ENCODE measurements at regions not wholly inside any gene's neighbourhood (a gene's known extent, or its start where the extent isn't known, plus 50 kb on each side); places are given as distances from the start of the nearest gene placed in this dataset.

- DNase-seq, result peak; percentile 92
Measured at GRCh38 chr15:70504299-70504951, 258.9 kb downstream of the UACA start.

- DNase-seq, result no peak
Measured at GRCh38 chr15:70503798-70504298, 259.5 kb downstream of the UACA start.

- DNase-seq, result no peak
Measured at GRCh38 chr15:70503073-70503745, 260.1 kb downstream of the UACA start.

GRCh38 chr15:70502529-70502928 is 260.8 kb downstream of the UACA start:
- no peak for DNase-seq

GRCh38 chr15:70501849-70502248 is 261.5 kb downstream of the UACA start:
- DNase-seq, result no peak

GRCh38 chr15:70501121-70501727 is 262.1 kb downstream of the UACA start:
- no peak for DNase-seq

- DNase-seq, result no peak
Measured at GRCh38 chr15:70499791-70500190, 263.6 kb downstream of the UACA start.

GRCh38 chr15:70498096-70498626 is 265.2 kb downstream of the UACA start:
- DNase-seq, result no peak

- no peak for DNase-seq
Measured at GRCh38 chr15:70497661-70498060, 265.7 kb downstream of the UACA start.

- DNase-seq, result no peak
Measured at GRCh38 chr15:70495991-70496599, 267.3 kb downstream of the UACA start.

- DNase-seq, result peak; percentile 91
Measured at GRCh38 chr15:70494852-70495571, 268.3 kb downstream of the UACA start.

GRCh38 chr15:70494517-70494851 is 268.9 kb downstream of the UACA start:
- no peak for DNase-seq

GRCh38 chr15:70493787-70494516 is 269.4 kb downstream of the UACA start:
- no peak for DNase-seq

- DNase-seq, result no peak
Measured at GRCh38 chr15:70493376-70493775, 270.0 kb downstream of the UACA start.

GRCh38 chr15:70492240-70493177 is 270.8 kb downstream of the UACA start:
- peak; percentile 95 for DNase-seq

GRCh38 chr15:70491641-70492040 is 271.7 kb downstream of the UACA start:
- no peak for DNase-seq

- no peak for DNase-seq
Measured at GRCh38 chr15:70491201-70491621, 272.1 kb downstream of the UACA start.

- DNase-seq, result no peak
Measured at GRCh38 chr15:70490838-70491155, 272.6 kb downstream of the UACA start.

GRCh38 chr15:70490148-70490837 is 273.1 kb downstream of the UACA start:
- no peak for DNase-seq

All from islet precursor cell (in vitro differentiated cells).